ENCODE measurements at regions not wholly inside any gene's neighbourhood (a gene's known extent, or its start where the extent isn't known, plus 50 kb on each side); places are given as distances from the start of the nearest gene placed in this dataset.

- Mint-ChIP-seq H3K27ac (no peak overlapping the region), H3K9me3 (peaks cover 0 to 3% of the 10 kb centered on the region in 2 experiments; a peak in 1 of 5 replicates), H3K27me3 (ENCODE audit: low read depth) (no peaks in the 10 kb centered on the region), H3K36me3 (ENCODE audit: insufficient read depth in 1 of 3, low read depth in 3 of 3) (no peaks in the 10 kb centered on the region), H3K4me1 (peaks cover 6 to 10% of the 10 kb centered on the region in 2 experiments), H3K4me3 (no peak overlapping the region)
- no peaks in the 10 kb centered on the region for H3K27me3 ChIP-seq (ENCODE audit: insufficient read depth, low read length)
- H3K23ac ChIP-seq (ENCODE audit: insufficient read length, low read depth, low read length): no peak overlapping the region
- TF ChIP-seq CTCF (conservative IDR thresholded peaks at IDR 0.05): no peak
- no peak overlapping the region for H2BK5ac ChIP-seq (ENCODE audit: insufficient read length, low read length)
- no peak overlapping the region for H3K18ac ChIP-seq (ENCODE audit: insufficient read length, low read depth, low read length)
- no peak overlapping the region for H3T11ph ChIP-seq (ENCODE audit: low read length)
- no peak overlapping the region for H3K14ac ChIP-seq (ENCODE audit: insufficient read depth, low read length)
- no peak overlapping the region for H2BK15ac ChIP-seq (ENCODE audit: low read depth, low read length)
- H3K27ac ChIP-seq (ENCODE audit: insufficient read length, low read depth, low read length): no peak overlapping the region
- no peak overlapping the region for H4K5ac ChIP-seq (ENCODE audit: insufficient read length, low read depth, low read length)
- no peak overlapping the region for H2BK20ac ChIP-seq (ENCODE audit: low read depth, low read length, poor library complexity, severe bottlenecking)
- H4K91ac ChIP-seq (ENCODE audit: insufficient read length, low read depth, low read length): no peak overlapping the region
- no peaks in the 10 kb centered on the region for H3K4me1 ChIP-seq (ENCODE audit: insufficient read depth, low read length)
- H3K56ac ChIP-seq (ENCODE audit: insufficient read length, low read depth, low read length): no peak overlapping the region
- H3K9ac ChIP-seq (ENCODE audit: extremely low read depth, insufficient read length, low read length): no peak overlapping the region
- H4K8ac ChIP-seq (replicated peaks; ENCODE audit: insufficient read length, low read depth, low read length): no peak overlapping the region
- H3K4me2 ChIP-seq (ENCODE audit: insufficient read depth, insufficient read length, low read length): no peak overlapping the region
- no peak overlapping the region for H2BK12ac ChIP-seq (ENCODE audit: insufficient read length, low read depth, low read length)
- no peak for DNase-seq
- peak overlapping the region; percentile 40 for H2AFZ ChIP-seq (ENCODE audit: low read length)
- no peaks in the 10 kb centered on the region for H3K79me1 ChIP-seq (ENCODE audit: insufficient read depth, low read depth, low read length, poor library complexity, severe bottlenecking)
- H3K4ac ChIP-seq (ENCODE audit: low read depth, low read length): no peak overlapping the region
- H2BK120ac ChIP-seq (ENCODE audit: low read depth, low read length, poor library complexity, severe bottlenecking): no peak overlapping the region
- no peaks in the 10 kb centered on the region for H4K20me1 ChIP-seq (ENCODE audit: control insufficient read depth, insufficient read depth, insufficient read length)
- no peaks in the 10 kb centered on the region for H3K23me2 ChIP-seq (ENCODE audit: insufficient read length, low read depth, low read length, poor library complexity, severe bottlenecking)
- no peaks in the 10 kb centered on the region for H3K9me3 ChIP-seq (ENCODE audit: control insufficient read depth, low read depth, low read length)
- H2AK5ac ChIP-seq (ENCODE audit: insufficient read length, low read length): no peak overlapping the region
- no CpG with 5 or more reads among the region's 7 CpGs for WGBS (ENCODE audit: extremely low coverage, insufficient read length, low lambda C conversion rate)
- H3K79me2 ChIP-seq (ENCODE audit: insufficient read depth, low read length): no peaks in the 10 kb centered on the region
These were observed 1337.8 kb downstream of the AMY1C start for GRCh38 chr1:105087506-105087905.

Data from H9 (cell line).